Neural cell (in vitro differentiated cells): ENCODE measurements at regions not wholly inside any gene's neighbourhood (a gene's known extent, or its start where the extent isn't known, plus 50 kb on each side); places are given as distances from the start of the nearest gene placed in this dataset.

Experiments
- H2AFZ ChIP-seq: fragments of 200-600, 300-800 bp; sonication (generic), shearing (Covaris generic); 2 replicates; pipeline ENCODE4 v1.6.0; 2014; ENCODE audit warnings: low read depth, mild to moderate bottlenecking, antibody characterized with exemption, low read length, moderate library complexity
- H3F3A ChIP-seq: fragments of 200-600 bp; shearing (Covaris generic); 2 replicates; pipeline ENCODE4 v1.6.1; 2016; ENCODE audit warnings: mild to moderate bottlenecking, moderate library complexity, mixed read lengths, antibody characterized with exemption, low read length; ENCODE audit not compliant: insufficient read depth, poor library complexity, severe bottlenecking
- H3K27ac ChIP-seq: fragments of 200-600, 300-800 bp; sonication (generic), shearing (Covaris generic); 2 replicates; pipeline ENCODE4 v1.5.1; 2014; ENCODE audit warnings: mild to moderate bottlenecking, low read length, moderate library complexity
- H3K27me3 ChIP-seq: fragments of 300-800, 200-600 bp; sonication (generic), shearing (Covaris generic); 2 replicates; pipeline ENCODE4 v1.6.0; 2014; ENCODE audit warnings: mild to moderate bottlenecking, low read depth, low read length, moderate library complexity; ENCODE audit not compliant: insufficient read depth
- H3K36me3 ChIP-seq: fragments of 300-800, 200-600 bp; sonication (generic), shearing (Covaris generic); 2 replicates; pipeline ENCODE4 v1.5.1; 2014; ENCODE audit warnings: mild to moderate bottlenecking, antibody characterized with exemption, low read length, moderate library complexity; ENCODE audit not compliant: insufficient read depth
- H3K4me2 ChIP-seq: fragments of 300-800, 200-600 bp; sonication (generic), shearing (Covaris generic); 2 replicates; pipeline ENCODE4 v1.6.0; 2014; ENCODE audit warnings: mild to moderate bottlenecking, low read length
- H3K4me3 ChIP-seq: fragments of 300-800, 200-600 bp; sonication (generic), shearing (Covaris generic); 2 replicates; pipeline ENCODE4 v1.5.1; 2014; ENCODE audit warnings: mild to moderate bottlenecking, low read length, moderate library complexity
- H3K79me2 ChIP-seq: fragments of 200-600 bp; shearing (Covaris generic); replicated peaks from 2 replicates; pipeline ENCODE4 v1.6.0; 2014; ENCODE audit warnings: mild to moderate bottlenecking, low read length, moderate library complexity; ENCODE audit not compliant: insufficient read depth
- H3K9ac ChIP-seq: fragments of 300-800, 200-600 bp; sonication (generic), shearing (Covaris generic); 2 replicates; pipeline ENCODE4 v1.6.1; 2016; ENCODE audit warnings: mild to moderate bottlenecking, low read length, mixed read lengths
- H3K9me2 ChIP-seq: fragments of 200-600 bp; shearing (Covaris generic); 2 replicates; pipeline ENCODE4 v1.6.1; 2016; ENCODE audit warnings: mild to moderate bottlenecking, low read length, mixed read lengths; ENCODE audit not compliant: insufficient read depth
- H3K9me3 ChIP-seq: fragments of 200-600, 300-800 bp; sonication (generic), shearing (Covaris generic); 2 replicates; pipeline ENCODE4 v1.6.1; 2016; ENCODE audit warnings: mild to moderate bottlenecking, mixed run types, low read length, moderate library complexity, mixed read lengths
- H4K20me1 ChIP-seq: fragments of 200-600 bp; shearing (Covaris generic); 2 replicates; pipeline ENCODE4 v1.6.1; 2016; ENCODE audit warnings: mild to moderate bottlenecking, mixed run types; ENCODE audit not compliant: insufficient read depth
- CTCF ChIP-seq: fragments of 450-650 bp; IDR thresholded peaks from 2 replicates; pipeline ENCODE4 v1.5.1; 2014; ENCODE audit warnings: antibody characterized with exemption, mild to moderate bottlenecking, moderate library complexity; ENCODE audit not compliant: poor library complexity, severe bottlenecking
- EP300 ChIP-seq: fragments of 450-650 bp; conservative IDR thresholded peaks from 2 replicates; pipeline ENCODE4 v1.6.1; 2014; ENCODE audit warnings: antibody characterized with exemption, mild to moderate bottlenecking, moderate library complexity; ENCODE audit not compliant: poor library complexity, severe bottlenecking
- EZH2 ChIP-seq: fragments of 200-600, 300-800 bp; shearing (Covaris generic), sonication (generic); IDR thresholded peaks from 2 replicates; pipeline ENCODE4 v1.6.1; 2014; ENCODE audit warnings: antibody characterized with exemption, low read length, borderline replicate concordance, mild to moderate bottlenecking; ENCODE audit not compliant: insufficient read depth, poor library complexity, severe bottlenecking
- MXI1 ChIP-seq: fragments of 450-650 bp; conservative IDR thresholded peaks from 2 replicates; pipeline ENCODE4 v1.6.1; 2014; ENCODE audit warnings: antibody characterized with exemption, mild to moderate bottlenecking; ENCODE audit not compliant: poor library complexity, severe bottlenecking
- POLR2AphosphoS5 ChIP-seq: IDR thresholded peaks from 2 replicates; pipeline ENCODE4 v1.6.1; 2012
- RAD21 ChIP-seq: fragments of 450-650 bp; conservative IDR thresholded peaks from 2 replicates; pipeline ENCODE4 v1.6.1; 2014; ENCODE audit warnings: antibody characterized with exemption, mild to moderate bottlenecking, moderate library complexity
- REST ChIP-seq: IDR thresholded peaks from 2 replicates; pipeline ENCODE4 v1.6.1; 2012; ENCODE audit warnings: borderline replicate concordance
- SMC3 ChIP-seq: fragments of 450-650 bp; conservative IDR thresholded peaks from 2 replicates; pipeline ENCODE4 v1.6.1; 2014; ENCODE audit warnings: antibody characterized with exemption, mild to moderate bottlenecking, moderate library complexity; ENCODE audit not compliant: poor library complexity
- TAF1 ChIP-seq: IDR thresholded peaks from 2 replicates; pipeline ENCODE4 v1.6.1; 2012; ENCODE audit warnings: low read depth

GRCh38 chr4:126610933-126611332 is 1021.8 kb upstream of the INTU start:
- Histone ChIP-seq H3K36me3 (no peaks in the 10 kb centered on the region), H2AFZ (no peak overlapping the region), H3K9me3 (no peaks in the 10 kb centered on the region), H3F3A (no peaks in the 10 kb centered on the region), H3K4me3 (no peak overlapping the region), H3K9ac (no peak overlapping the region), H3K27ac (no peak overlapping the region), H3K9me2 (no peaks in the 10 kb centered on the region), H4K20me1 (no peaks in the 10 kb centered on the region), H3K27me3 (no peaks in the 10 kb centered on the region), H3K4me2 (no peak overlapping the region), H3K79me2 (no peaks in the 10 kb centered on the region)
- no peak for TF ChIP-seq POLR2AphosphoS5
- no peak for TF ChIP-seq SMC3
- TF ChIP-seq MXI1: no peak
- no peak for TF ChIP-seq RAD21
- no peak for TF ChIP-seq TAF1
- no peak for TF ChIP-seq EZH2
- TF ChIP-seq CTCF: no peak
- no peak for TF ChIP-seq REST
- no peak for TF ChIP-seq EP300

GRCh38 chr4:126611900-126612299 is 1020.9 kb upstream of the INTU start:
- Histone ChIP-seq H4K20me1 (no peaks in the 10 kb centered on the region), H3F3A (no peaks in the 10 kb centered on the region), H3K4me2 (no peak overlapping the region), H3K79me2 (no peaks in the 10 kb centered on the region), H3K27ac (no peak overlapping the region), H2AFZ (no peak overlapping the region), H3K9me2 (no peaks in the 10 kb centered on the region), H3K27me3 (no peaks in the 10 kb centered on the region), H3K9ac (no peak overlapping the region), H3K36me3 (no peaks in the 10 kb centered on the region), H3K9me3 (no peaks in the 10 kb centered on the region), H3K4me3 (no peak overlapping the region)
- TF ChIP-seq EP300 (no peak), MXI1 (no peak), TAF1 (no peak), SMC3 (no peak), POLR2AphosphoS5 (no peak), EZH2 (no peak), CTCF (no peak), RAD21 (no peak), REST (no peak)
